Fibroblast of the aortic adventitia (primary cell): ENCODE measurements at regions not wholly inside any gene's neighbourhood (a gene's known extent, or its start where the extent isn't known, plus 50 kb on each side); places are given as distances from the start of the nearest gene placed in this dataset.

Experiments used
- DNase-seq: peaks from one replicate; pipeline ENCODE4 v3.0.0-alpha.2; 2010; ENCODE audit warnings: low read depth
- H3K4me3 ChIP-seq: 2 replicates; pipeline ENCODE4 v1.5.1; 2011; ENCODE audit warnings: low read depth, mild to moderate bottlenecking, control low read depth, low read length, moderate library complexity
- CTCF ChIP-seq: IDR thresholded peaks from 2 replicates; pipeline ENCODE4 v1.5.1; 2011; ENCODE audit warnings: mild to moderate bottlenecking, low read length, control low read depth, inconsistent platforms; ENCODE audit not compliant: insufficient read depth

DNA sequence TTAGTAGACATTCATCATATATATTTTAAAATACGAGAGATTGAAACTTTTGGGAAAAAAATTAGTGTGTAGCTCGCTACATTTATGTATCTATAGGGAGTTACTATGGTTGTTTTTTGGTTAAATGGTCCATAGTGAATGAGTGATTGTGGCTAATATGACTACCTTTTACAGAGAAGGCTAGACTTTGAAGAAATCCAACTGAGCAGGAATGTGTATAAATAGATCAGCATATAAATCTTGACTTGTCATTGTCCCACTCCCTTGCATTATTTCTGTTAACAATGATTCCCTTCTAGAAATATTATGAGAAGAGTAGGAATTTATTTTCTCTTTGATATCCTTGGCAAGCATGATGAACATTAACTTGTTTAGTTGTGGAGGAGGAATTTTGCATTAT lies 737.8 kb upstream of the MAP3K7 start:
- no peak for DNase-seq
- no peak for TF ChIP-seq CTCF
- H3K4me3 ChIP-seq: no peak overlapping the region

GRCh38 chr6:91317984-91318383 lies 731.1 kb upstream of the MAP3K7 start:
- no peak for TF ChIP-seq CTCF
- no peak overlapping the region for H3K4me3 ChIP-seq
- DNase-seq: no peak

GRCh38 chr6:91317247-91317835 lies 730.5 kb upstream of the MAP3K7 start:
- no peak for DNase-seq
- H3K4me3 ChIP-seq: no peak overlapping the region
- no peak for TF ChIP-seq CTCF

GRCh38 chr6:91310178-91310577 lies 723.3 kb upstream of the MAP3K7 start:
- no peak for DNase-seq
- H3K4me3 ChIP-seq: no peak overlapping the region
- TF ChIP-seq CTCF: no peak

DNA sequence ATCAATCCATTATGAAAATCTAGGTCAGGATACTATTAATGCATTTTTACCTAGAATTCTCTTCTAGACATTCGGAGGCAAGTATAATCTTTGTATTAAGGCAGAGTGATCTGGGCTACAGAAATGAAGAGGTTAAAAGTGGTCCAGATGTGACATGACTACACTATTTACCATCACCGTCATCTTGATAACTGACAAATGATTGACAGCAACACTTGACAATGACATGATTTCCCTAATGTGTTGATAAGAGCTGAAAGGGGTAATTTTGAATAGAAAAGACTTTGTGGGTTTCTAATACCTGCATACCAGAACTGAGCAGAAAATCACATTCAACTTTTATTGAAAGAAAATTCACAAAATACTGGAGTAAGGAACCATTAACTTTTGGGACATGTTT lies 718.9 kb upstream of the MAP3K7 start:
- no peak overlapping the region for H3K4me3 ChIP-seq
- no peak for DNase-seq
- TF ChIP-seq CTCF: no peak

- TF ChIP-seq CTCF: no peak
- no peak for DNase-seq
- H3K4me3 ChIP-seq: no peak overlapping the region
These were observed 717.6 kb upstream of the MAP3K7 start for GRCh38 chr6:91304521-91304920.

DNA sequence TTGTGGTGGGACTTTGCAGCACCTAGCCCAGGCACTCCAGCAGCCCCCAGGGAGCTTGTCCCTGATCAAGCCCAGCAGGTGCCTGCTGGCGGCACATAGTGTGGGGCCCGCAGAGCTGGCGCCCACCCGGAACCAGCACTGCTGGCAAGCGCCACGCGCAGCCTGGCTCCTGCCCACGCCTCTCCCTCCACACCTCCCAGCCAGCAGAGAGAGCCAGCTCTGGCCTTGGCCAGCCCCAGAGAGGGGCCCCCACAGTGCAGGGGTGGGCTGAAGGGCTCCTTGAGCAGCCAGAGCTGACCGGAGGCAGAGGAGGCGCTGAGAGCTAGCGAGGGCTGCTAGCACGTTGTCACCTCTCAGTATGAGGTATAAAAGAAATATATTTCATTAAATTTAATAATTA lies 716.5 kb upstream of the MAP3K7 start:
- no peak for DNase-seq
- no peak for TF ChIP-seq CTCF
- no peak overlapping the region for H3K4me3 ChIP-seq
